ENCODE measurements at regions not wholly inside any gene's neighbourhood (a gene's known extent, or its start where the extent isn't known, plus 50 kb on each side); places are given as distances from the start of the nearest gene placed in this dataset.

GRCh38 chr5:158525663-158526062, 574.1 kb downstream of the EBF1 start:
- Histone ChIP-seq H3K9ac (ENCODE audit: low read length) (no peak overlapping the region), H2BK5ac (ENCODE audit: low read depth, low read length, poor library complexity, severe bottlenecking) (no peak overlapping the region), H3K79me1 (replicated peaks; ENCODE audit: low read length, poor library complexity, severe bottlenecking) (no peaks in the 10 kb centered on the region), H3K4me3 (ENCODE audit: insufficient read depth in 1 of 2, low read depth in 1 of 2, low read length in 2 of 2) (no peak overlapping the region), H3K18ac (ENCODE audit: low read depth in 1 of 2, low read length in 2 of 2) (no peak overlapping the region), H3K4ac (ENCODE audit: low read depth in 1 of 2, low read length in 2 of 2) (no peak overlapping the region), H2BK120ac (ENCODE audit: low read depth, low read length) (no peak overlapping the region), H3K23ac (ENCODE audit: low read length in 2 of 2) (no peak overlapping the region), H2AK5ac (ENCODE audit: low read length, severe bottlenecking) (no peak overlapping the region), H3K4me2 (ENCODE audit: low read length, poor library complexity, severe bottlenecking) (no peak overlapping the region), H3K14ac (ENCODE audit: low read length in 2 of 2) (no peak overlapping the region), H4K91ac (ENCODE audit: low read length) (no peak overlapping the region), H2AFZ (ENCODE audit: low read depth, low read length) (no peak overlapping the region), H2BK15ac (ENCODE audit: low read depth, poor library complexity, severe bottlenecking) (no peak overlapping the region), H3K36me3 (ENCODE audit: control insufficient read depth in 1 of 2, insufficient read depth in 2 of 2, low read depth in 1 of 2, low read length in 2 of 2) (no peaks in the 10 kb centered on the region), H3K9me3 (ENCODE audit: control insufficient read depth, low read length) (no peaks in the 10 kb centered on the region), H3K4me1 (ENCODE audit: control insufficient read depth, insufficient read depth, low read depth, low read length) (no peaks in the 10 kb centered on the region), H3K27me3 (ENCODE audit: control insufficient read depth in 1 of 2, insufficient read depth in 1 of 2, low read length in 2 of 2) (no peaks in the 10 kb centered on the region), H2BK12ac (ENCODE audit: low read length in 2 of 2) (no peak overlapping the region), H3K27ac (ENCODE audit: low read length, poor library complexity, severe bottlenecking) (no peak overlapping the region), H4K8ac (ENCODE audit: low read length) (no peak overlapping the region)
- WGBS = 64% methylated on average over 2 of the region's 4 CpGs
- no peak for DNase-seq

DNA sequence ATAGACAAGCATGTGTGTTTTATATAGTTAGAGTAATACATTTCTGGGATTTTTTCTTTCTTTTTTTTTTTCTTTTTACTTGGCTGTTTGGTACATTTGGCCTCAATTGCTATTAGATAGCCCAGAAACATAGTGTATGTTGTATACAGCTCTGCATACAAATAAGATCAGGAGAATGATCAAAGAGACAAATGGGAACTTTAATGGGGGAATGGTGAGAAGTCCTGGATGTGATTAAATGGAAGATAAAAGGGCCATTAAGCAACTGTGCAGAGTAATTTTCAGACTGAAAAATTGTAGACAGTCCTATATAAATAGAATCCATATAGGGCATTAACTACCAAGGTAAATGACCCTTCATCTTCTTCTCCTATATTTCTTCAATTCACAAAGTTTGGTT, 575.6 kb downstream of the EBF1 start:
- Histone ChIP-seq H2BK5ac (ENCODE audit: low read depth, low read length, poor library complexity, severe bottlenecking) (no peak overlapping the region), H3K18ac (ENCODE audit: low read depth in 1 of 2, low read length in 2 of 2) (no peak overlapping the region), H3K23ac (ENCODE audit: low read length in 2 of 2) (no peak overlapping the region), H2AFZ (ENCODE audit: low read depth, low read length) (no peak overlapping the region), H3K36me3 (ENCODE audit: control insufficient read depth in 1 of 2, insufficient read depth in 2 of 2, low read depth in 1 of 2, low read length in 2 of 2) (no peaks in the 10 kb centered on the region), H3K27ac (ENCODE audit: low read length, poor library complexity, severe bottlenecking) (no peak overlapping the region), H3K4ac (ENCODE audit: low read depth in 1 of 2, low read length in 2 of 2) (no peak overlapping the region), H3K9me3 (ENCODE audit: control insufficient read depth, low read length) (no peaks in the 10 kb centered on the region), H3K27me3 (ENCODE audit: control insufficient read depth in 1 of 2, insufficient read depth in 1 of 2, low read length in 2 of 2) (no peaks in the 10 kb centered on the region), H2BK120ac (ENCODE audit: low read depth, low read length) (no peak overlapping the region), H2AK5ac (ENCODE audit: low read length, severe bottlenecking) (no peak overlapping the region), H3K79me1 (replicated peaks; ENCODE audit: low read length, poor library complexity, severe bottlenecking) (no peaks in the 10 kb centered on the region), H3K4me1 (ENCODE audit: control insufficient read depth, insufficient read depth, low read depth, low read length) (no peaks in the 10 kb centered on the region), H2BK15ac (ENCODE audit: low read depth, poor library complexity, severe bottlenecking) (no peak overlapping the region), H3K4me2 (ENCODE audit: low read length, poor library complexity, severe bottlenecking) (no peak overlapping the region), H2BK12ac (ENCODE audit: low read length in 2 of 2) (no peak overlapping the region), H3K4me3 (ENCODE audit: insufficient read depth in 1 of 2, low read depth in 1 of 2, low read length in 2 of 2) (no peak overlapping the region), H4K91ac (ENCODE audit: low read length) (no peak overlapping the region), H4K8ac (ENCODE audit: low read length) (no peak overlapping the region), H3K14ac (ENCODE audit: low read length in 2 of 2) (no peak overlapping the region), H3K9ac (ENCODE audit: low read length) (no peak overlapping the region)
- no peak for DNase-seq

- H3K4me1 ChIP-seq (ENCODE audit: control insufficient read depth, insufficient read depth, low read depth, low read length) = no peaks in the 10 kb centered on the region
- no peak overlapping the region for H2BK5ac ChIP-seq (ENCODE audit: low read depth, low read length, poor library complexity, severe bottlenecking)
- no peak overlapping the region for H4K91ac ChIP-seq (ENCODE audit: low read length)
- peak overlapping the region in 1 of 2 experiments; percentile 48 for H3K4me3 ChIP-seq (ENCODE audit: insufficient read depth in 1 of 2, low read depth in 1 of 2, low read length in 2 of 2)
- no peak for DNase-seq
- no peak overlapping the region for H2BK12ac ChIP-seq (ENCODE audit: low read length in 2 of 2)
- no peak overlapping the region for H3K4me2 ChIP-seq (ENCODE audit: low read length, poor library complexity, severe bottlenecking)
- 83% methylated on average over 1 of the region's 2 CpGs for WGBS
- no peaks in the 10 kb centered on the region for H3K9me3 ChIP-seq (ENCODE audit: control insufficient read depth, low read length)
- H3K18ac ChIP-seq (ENCODE audit: low read depth in 1 of 2, low read length in 2 of 2) = no peak overlapping the region
- H3K9ac ChIP-seq (ENCODE audit: low read length) = peak overlapping the region; percentile 83
- H3K27me3 ChIP-seq (ENCODE audit: control insufficient read depth in 1 of 2, insufficient read depth in 1 of 2, low read length in 2 of 2) = no peaks in the 10 kb centered on the region
- no peak overlapping the region for H2AK5ac ChIP-seq (ENCODE audit: low read length, severe bottlenecking)
- no peaks in the 10 kb centered on the region for H3K36me3 ChIP-seq (ENCODE audit: control insufficient read depth in 1 of 2, insufficient read depth in 2 of 2, low read depth in 1 of 2, low read length in 2 of 2)
- no peak overlapping the region for H2BK15ac ChIP-seq (ENCODE audit: low read depth, poor library complexity, severe bottlenecking)
- H2BK120ac ChIP-seq (ENCODE audit: low read depth, low read length) = no peak overlapping the region
- no peak overlapping the region for H3K14ac ChIP-seq (ENCODE audit: low read length in 2 of 2)
- H3K27ac ChIP-seq (ENCODE audit: low read length, poor library complexity, severe bottlenecking) = no peak overlapping the region
- no peak overlapping the region for H3K4ac ChIP-seq (ENCODE audit: low read depth in 1 of 2, low read length in 2 of 2)
- H4K8ac ChIP-seq (ENCODE audit: low read length) = no peak overlapping the region
- no peak overlapping the region for H2AFZ ChIP-seq (ENCODE audit: low read depth, low read length)
- H3K79me1 ChIP-seq (replicated peaks; ENCODE audit: low read length, poor library complexity, severe bottlenecking) = no peaks in the 10 kb centered on the region
- H3K23ac ChIP-seq (ENCODE audit: low read length in 2 of 2) = no peak overlapping the region
Measured at GRCh38 chr5:158522776-158523175, 576.9 kb downstream of the EBF1 start.

- Histone ChIP-seq H3K23ac (ENCODE audit: low read length in 2 of 2) (no peak overlapping the region), H3K27ac (ENCODE audit: low read length, poor library complexity, severe bottlenecking) (no peak overlapping the region), H3K36me3 (ENCODE audit: control insufficient read depth in 1 of 2, insufficient read depth in 2 of 2, low read depth in 1 of 2, low read length in 2 of 2) (no peaks in the 10 kb centered on the region), H3K18ac (ENCODE audit: low read depth in 1 of 2, low read length in 2 of 2) (no peak overlapping the region), H2BK5ac (ENCODE audit: low read depth, low read length, poor library complexity, severe bottlenecking) (no peak overlapping the region), H3K4me2 (ENCODE audit: low read length, poor library complexity, severe bottlenecking) (no peak overlapping the region), H2BK120ac (ENCODE audit: low read depth, low read length) (no peak overlapping the region), H3K14ac (ENCODE audit: low read length in 2 of 2) (no peak overlapping the region), H2AFZ (ENCODE audit: low read depth, low read length) (no peak overlapping the region), H3K9ac (ENCODE audit: low read length) (peak overlapping the region; percentile 83), H3K27me3 (ENCODE audit: control insufficient read depth in 1 of 2, insufficient read depth in 1 of 2, low read length in 2 of 2) (no peaks in the 10 kb centered on the region), H2AK5ac (ENCODE audit: low read length, severe bottlenecking) (no peak overlapping the region), H3K4me1 (ENCODE audit: control insufficient read depth, insufficient read depth, low read depth, low read length) (no peaks in the 10 kb centered on the region), H3K4me3 (ENCODE audit: insufficient read depth in 1 of 2, low read depth in 1 of 2, low read length in 2 of 2) (peak overlapping the region in 1 of 2 experiments; percentile 48), H4K8ac (ENCODE audit: low read length) (no peak overlapping the region), H3K79me1 (replicated peaks; ENCODE audit: low read length, poor library complexity, severe bottlenecking) (no peaks in the 10 kb centered on the region), H2BK15ac (ENCODE audit: low read depth, poor library complexity, severe bottlenecking) (no peak overlapping the region), H3K4ac (ENCODE audit: low read depth in 1 of 2, low read length in 2 of 2) (no peak overlapping the region), H2BK12ac (ENCODE audit: low read length in 2 of 2) (no peak overlapping the region), H3K9me3 (ENCODE audit: control insufficient read depth, low read length) (no peaks in the 10 kb centered on the region), H4K91ac (ENCODE audit: low read length) (no peak overlapping the region)
- DNase-seq = no peak
- 88% methylated on average over 2 of the region's 3 CpGs for WGBS
Measured at GRCh38 chr5:158521995-158522394, 577.7 kb downstream of the EBF1 start.

Measured in mesenchymal stem cell (in vitro differentiated cells and primary cell).